ENCODE measurements at regions not wholly inside any gene's neighbourhood (a gene's known extent, or its start where the extent isn't known, plus 50 kb on each side); places are given as distances from the start of the nearest gene placed in this dataset.

DNA sequence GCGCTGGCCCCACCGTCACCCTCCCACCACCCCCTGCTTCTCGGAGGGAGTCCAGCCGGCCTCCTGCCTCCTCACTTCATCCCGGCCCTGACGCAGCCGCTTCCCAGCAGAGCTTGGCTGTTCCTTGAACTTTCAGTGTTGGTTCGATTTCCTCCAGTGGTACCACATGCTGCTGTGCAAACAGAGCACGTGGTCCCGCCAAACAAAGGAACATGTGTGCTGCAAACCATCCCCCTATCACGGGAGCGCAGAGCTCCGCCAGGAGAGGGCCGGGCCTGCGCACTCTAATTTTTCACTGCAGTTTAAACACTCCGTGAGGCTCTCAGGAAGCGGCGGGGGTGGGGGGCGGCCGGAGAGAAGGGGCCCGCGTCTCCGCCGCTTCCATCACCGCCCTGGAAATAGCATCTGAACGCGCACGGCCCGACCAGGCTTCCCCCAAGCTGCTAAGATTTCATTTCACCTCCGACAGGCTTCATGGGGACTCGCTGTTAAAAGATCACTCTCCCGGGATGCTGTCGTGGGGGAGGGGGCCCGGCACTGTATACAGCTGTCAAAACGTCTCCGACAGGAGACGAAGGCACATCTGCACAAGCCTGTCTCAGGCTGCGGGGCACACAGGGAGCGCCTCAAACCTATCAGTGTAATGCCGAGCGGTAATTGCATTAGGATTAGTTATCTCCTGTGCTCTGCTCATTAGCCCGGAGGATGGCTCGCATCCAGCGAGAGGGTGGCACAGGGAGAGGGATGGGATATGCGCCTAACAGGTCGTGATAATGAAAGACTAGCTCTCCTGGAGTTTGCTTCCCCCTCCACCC lies 269.9 kb upstream of the SORL1-AS1 start:
- no peak for DNase-seq

DNA sequence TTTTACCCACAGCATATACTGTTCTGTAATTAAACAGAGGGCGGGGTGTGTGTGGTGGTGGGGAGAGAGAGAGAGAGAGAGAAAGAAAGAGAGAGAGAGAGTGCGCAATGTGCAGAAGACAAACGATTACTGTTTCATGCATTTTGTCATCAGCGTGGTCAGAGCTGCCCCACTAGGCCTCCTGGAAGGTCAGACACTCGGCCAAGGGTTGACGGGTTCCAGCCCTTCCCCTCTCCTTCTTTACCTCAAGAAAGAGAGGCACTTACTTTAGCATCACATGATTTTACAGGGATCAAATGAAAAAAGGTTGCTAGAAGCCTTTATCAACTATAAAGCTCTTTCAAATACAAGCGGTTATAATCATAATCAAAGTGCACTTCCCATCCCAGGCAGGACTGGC lies 269.2 kb upstream of the SORL1-AS1 start:
- DNase-seq = no peak

- DNase-seq = no peak
Measured at GRCh38 chr11:121721448-121721847, 268.7 kb upstream of the SORL1-AS1 start.

DNA sequence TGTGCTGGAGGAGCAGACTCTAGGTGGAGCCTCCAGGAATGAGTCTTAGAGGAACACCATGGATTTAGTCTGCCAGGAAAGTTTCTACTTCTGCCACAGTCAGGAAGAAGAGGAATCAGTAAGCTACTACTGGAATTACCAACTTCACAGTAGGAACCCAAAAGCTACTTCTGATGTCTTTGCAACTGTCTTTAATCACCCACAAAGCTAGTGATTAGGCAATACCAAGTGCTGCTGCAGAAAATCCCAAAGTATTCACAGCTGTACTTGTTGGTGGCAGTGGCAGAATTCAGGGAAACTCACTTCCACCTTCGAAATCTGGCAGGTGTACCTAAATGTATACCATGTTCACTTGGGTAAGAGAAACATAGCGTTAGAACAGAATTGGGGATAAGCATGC lies 264.5 kb upstream of the SORL1-AS1 start:
- no peak for DNase-seq

DNA sequence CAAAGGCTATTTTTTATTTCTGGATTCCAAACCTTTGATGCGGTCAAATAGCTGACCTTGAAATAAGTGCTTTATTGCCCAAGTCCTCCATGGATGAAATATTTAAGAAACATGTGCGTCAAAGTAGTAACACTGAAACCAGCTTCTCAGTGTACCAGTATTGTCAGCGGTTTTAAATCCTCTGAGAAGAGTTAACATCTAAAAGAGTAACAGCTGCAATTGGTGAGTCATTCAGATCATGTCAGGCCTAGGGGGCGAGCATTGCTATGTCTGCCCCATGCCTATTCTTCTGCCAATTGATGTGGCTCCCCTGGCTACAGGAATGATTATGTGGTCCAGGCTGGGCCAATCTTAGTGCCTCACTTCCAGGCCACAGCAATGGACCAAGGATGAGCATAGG lies 263.3 kb upstream of the SORL1-AS1 start:
- DNase-seq = no peak

- no peak for DNase-seq
Measured at GRCh38 chr11:121715405-121715804, 262.6 kb upstream of the SORL1-AS1 start.

- no peak for DNase-seq
Measured at GRCh38 chr11:121714351-121714750, 261.6 kb upstream of the SORL1-AS1 start.

- DNase-seq = no peak
Measured at GRCh38 chr11:121711939-121712338, 259.2 kb upstream of the SORL1-AS1 start.

GRCh38 chr11:121711236-121711635 lies 258.5 kb upstream of the SORL1-AS1 start:
- DNase-seq = peak; percentile 64

- DNase-seq = no peak
Measured at GRCh38 chr11:121706884-121707420, 254.2 kb upstream of the SORL1-AS1 start.

GRCh38 chr11:121703201-121703600 lies 250.4 kb upstream of the SORL1-AS1 start:
- DNase-seq = no peak

GRCh38 chr11:121700968-121701367 lies 248.2 kb upstream of the SORL1-AS1 start:
- DNase-seq = no peak

- no peak for DNase-seq
Measured at GRCh38 chr11:121699801-121700200, 247.0 kb upstream of the SORL1-AS1 start.

GRCh38 chr11:121696931-121697670 lies 244.3 kb upstream of the SORL1-AS1 start:
- DNase-seq = no peak

- DNase-seq = no peak
Measured at GRCh38 chr11:121696177-121696871, 243.6 kb upstream of the SORL1-AS1 start.

DNA sequence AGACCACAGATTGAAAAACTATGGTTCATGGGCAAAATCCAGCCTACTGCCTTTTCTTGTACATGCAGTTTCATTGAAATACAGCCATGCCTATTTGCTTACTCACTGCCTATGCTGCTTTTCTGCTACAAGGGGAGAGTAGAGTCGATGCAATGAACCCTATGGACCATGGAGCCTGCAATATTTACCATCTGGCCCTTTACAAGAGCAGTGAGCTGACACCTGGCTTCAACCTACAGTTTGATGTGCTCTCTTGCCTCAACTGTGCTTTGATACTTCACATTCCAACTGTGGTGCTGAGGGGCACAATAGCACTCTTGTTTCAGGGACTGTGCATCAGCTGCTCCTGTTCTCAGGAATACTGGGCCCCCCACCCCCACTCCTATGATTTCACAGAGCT lies 239.5 kb upstream of the SORL1-AS1 start:
- DNase-seq = no peak

DNA sequence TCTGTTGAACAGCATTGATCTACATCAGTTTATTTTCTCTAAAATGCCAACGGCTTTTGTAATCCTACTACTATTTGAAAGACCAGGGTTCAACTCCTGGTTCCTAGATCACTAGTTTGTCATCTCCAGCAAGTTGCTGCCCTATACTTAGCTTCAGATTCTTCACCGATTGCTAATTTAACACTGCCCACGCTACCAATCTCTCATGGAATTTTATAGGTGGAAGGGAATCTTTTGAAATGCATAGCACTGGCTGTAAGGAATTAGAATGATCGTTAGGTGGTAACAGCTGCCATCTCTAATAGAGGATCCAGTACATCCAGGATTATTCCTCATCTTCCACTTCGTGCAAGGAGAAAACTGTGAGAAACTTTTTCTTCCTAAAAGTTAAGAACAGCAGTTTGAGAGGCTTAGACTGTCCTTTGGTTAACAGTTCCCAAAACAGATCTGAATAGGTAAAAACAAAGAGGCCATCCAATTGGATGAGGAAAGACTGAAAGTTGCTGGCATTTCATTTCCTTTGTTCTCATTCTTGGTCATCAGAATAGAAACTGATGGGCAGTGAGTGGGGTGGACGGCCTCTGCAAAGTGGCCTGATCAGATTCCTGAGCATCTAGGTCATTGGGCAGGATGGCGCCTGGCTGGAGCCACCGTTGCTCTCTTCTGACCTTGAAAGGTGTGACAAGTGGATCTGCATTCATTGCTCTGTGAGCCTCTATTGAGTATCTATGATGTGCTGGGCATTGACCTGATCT lies 236.3 kb upstream of the SORL1-AS1 start:
- DNase-seq = no peak

- peak; percentile 26 for DNase-seq
Measured at GRCh38 chr11:121688055-121688491, 235.3 kb upstream of the SORL1-AS1 start.

- no peak for DNase-seq
Measured at GRCh38 chr11:121683791-121684190, 231.0 kb upstream of the SORL1-AS1 start.

Data from kidney glomerular epithelial cell (primary cell).